ENCODE measurements at regions not wholly inside any gene's neighbourhood (a gene's known extent, or its start where the extent isn't known, plus 50 kb on each side); places are given as distances from the start of the nearest gene placed in this dataset.

GRCh38 chr1:67616394-67616985 is 68.5 kb upstream of the GADD45A start:
- DNase-seq (ENCODE audit: low read depth) = no peak

GRCh38 chr1:67618285-67619018 is 66.5 kb upstream of the GADD45A start:
- H3K4me3 ChIP-seq (ENCODE audit: low read depth, low read length) = no peak overlapping the region
- no peak for TF ChIP-seq MYC (IDR thresholded peaks at IDR 0.05; ENCODE audit: low read depth, low read length)
- TF ChIP-seq MAX (IDR thresholded peaks at IDR 0.05; ENCODE audit: low read depth, low read length) = no peak
- no peak for TF ChIP-seq POLR2A (IDR thresholded peaks at IDR 0.05; ENCODE audit: extremely low read depth, insufficient read length)
- no peak for TF ChIP-seq CTCF (IDR thresholded peaks at IDR 0.05; ENCODE audit: low read depth, low read length)
- DNase-seq (ENCODE audit: low read depth) = no peak

More at GRCh38 chr1:67616394-67616985, 68.5 kb upstream of the GADD45A start:
- H3K4me3 ChIP-seq (ENCODE audit: low read depth, low read length) = no peak overlapping the region
- TF ChIP-seq CTCF (IDR thresholded peaks at IDR 0.05; ENCODE audit: low read depth, low read length) (no peak), MYC (IDR thresholded peaks at IDR 0.05; ENCODE audit: low read depth, low read length) (no peak), MAX (IDR thresholded peaks at IDR 0.05; ENCODE audit: low read depth, low read length) (no peak), POLR2A (IDR thresholded peaks at IDR 0.05; ENCODE audit: extremely low read depth, insufficient read length) (no peak)

GRCh38 chr1:67619080-67619479 is 65.9 kb upstream of the GADD45A start:
- TF ChIP-seq CTCF (IDR thresholded peaks at IDR 0.05; ENCODE audit: low read depth, low read length) (no peak), MYC (IDR thresholded peaks at IDR 0.05; ENCODE audit: low read depth, low read length) (no peak), MAX (IDR thresholded peaks at IDR 0.05; ENCODE audit: low read depth, low read length) (no peak), POLR2A (IDR thresholded peaks at IDR 0.05; ENCODE audit: extremely low read depth, insufficient read length) (no peak)

GRCh38 chr1:67623906-67624305 is 61.1 kb upstream of the GADD45A start:
- no peak for DNase-seq (ENCODE audit: low read depth)
- TF ChIP-seq POLR2A (IDR thresholded peaks at IDR 0.05; ENCODE audit: extremely low read depth, insufficient read length) = no peak
- no peak for TF ChIP-seq MAX (IDR thresholded peaks at IDR 0.05; ENCODE audit: low read depth, low read length)
- no peak for TF ChIP-seq MYC (IDR thresholded peaks at IDR 0.05; ENCODE audit: low read depth, low read length)
- TF ChIP-seq CTCF (IDR thresholded peaks at IDR 0.05; ENCODE audit: low read depth, low read length) = no peak
- H3K4me3 ChIP-seq (ENCODE audit: low read depth, low read length) = no peak overlapping the region

More at GRCh38 chr1:67619080-67619479, 65.9 kb upstream of the GADD45A start:
- no peak overlapping the region for H3K4me3 ChIP-seq (ENCODE audit: low read depth, low read length)
- DNase-seq (ENCODE audit: low read depth) = no peak

- H3K4me3 ChIP-seq (ENCODE audit: low read depth, low read length) = no peak overlapping the region
- DNase-seq (ENCODE audit: low read depth) = no peak
- TF ChIP-seq MAX (IDR thresholded peaks at IDR 0.05; ENCODE audit: low read depth, low read length) (no peak), POLR2A (IDR thresholded peaks at IDR 0.05; ENCODE audit: extremely low read depth, insufficient read length) (no peak), MYC (IDR thresholded peaks at IDR 0.05; ENCODE audit: low read depth, low read length) (no peak), CTCF (IDR thresholded peaks at IDR 0.05; ENCODE audit: low read depth, low read length) (no peak)
These were observed 60.3 kb upstream of the GADD45A start for GRCh38 chr1:67624680-67625079.
